SK-N-MC (cell line): ENCODE measurements at regions not wholly inside any gene's neighbourhood (a gene's known extent, or its start where the extent isn't known, plus 50 kb on each side); places are given as distances from the start of the nearest gene placed in this dataset.

Experiments
- EZH2 ChIP-seq: fragments of 200-600 bp; sonication (generic); IDR thresholded peaks from one replicate; pipeline ENCODE4 v1.6.1; 2017; ENCODE audit warnings: antibody characterized with exemption
- FOXP2 ChIP-seq: optimal IDR thresholded peaks from 2 replicates; pipeline ENCODE3; 2011; ENCODE audit warnings: mild to moderate bottlenecking, moderate library complexity; ENCODE audit not compliant: insufficient read depth; ENCODE audit errors: extremely low read length, control extremely low read depth
- POLR2AphosphoS5 ChIP-seq: IDR thresholded peaks from 2 replicates; pipeline ENCODE4 v1.6.1; 2012; ENCODE audit warnings: mild to moderate bottlenecking, low read depth, low read length, borderline replicate concordance

DNA sequence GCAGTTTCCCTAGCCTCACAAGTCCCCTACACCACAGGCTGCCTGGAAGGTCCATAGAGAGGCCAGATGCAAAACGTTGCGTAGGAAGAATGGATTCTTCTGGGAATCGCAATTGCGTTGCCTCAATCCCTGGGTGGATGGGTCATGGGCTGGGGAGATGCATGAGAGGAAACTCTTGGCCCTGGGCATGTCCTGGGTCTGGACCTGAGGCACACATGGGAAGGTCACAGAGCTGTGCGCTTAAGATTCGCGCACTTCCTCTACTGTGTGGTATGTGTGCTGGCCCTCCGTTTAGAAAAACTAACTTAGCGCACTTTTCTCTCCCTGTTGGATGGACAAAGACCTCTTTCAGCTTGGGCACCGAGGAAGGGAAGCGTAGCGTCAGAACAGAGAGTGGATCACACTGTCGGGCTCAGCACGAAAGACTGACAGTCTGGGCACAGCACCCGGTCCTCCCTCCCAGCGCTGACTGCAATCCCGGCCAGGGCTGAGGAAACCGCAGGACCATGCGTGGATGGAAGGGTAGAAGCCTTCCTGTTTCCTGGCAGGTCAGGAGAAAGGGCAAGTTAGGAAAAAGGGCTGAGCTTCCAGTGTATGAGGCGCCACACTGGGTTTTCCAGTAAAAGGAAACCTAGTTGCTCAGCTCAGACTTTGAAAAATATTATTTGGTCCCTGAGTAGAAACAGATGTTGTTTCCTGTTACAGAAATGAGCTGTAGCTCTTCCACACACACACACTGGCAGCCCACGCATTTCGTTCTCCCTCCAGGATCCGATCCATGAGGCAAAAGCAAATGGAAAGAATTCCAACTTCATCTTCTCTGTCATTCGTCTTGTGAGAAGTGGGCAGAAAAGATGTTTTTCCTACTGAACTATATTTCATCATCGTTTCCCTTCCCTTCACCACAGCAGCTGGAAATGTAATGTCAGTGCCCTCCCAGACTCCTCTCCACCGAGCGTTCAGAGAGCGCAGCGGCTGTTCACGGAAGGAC lies 86.0 kb downstream of the ING1 start:
- TF ChIP-seq EZH2: no peak
- peak; percentile 39; the same call in 1 of the 2 replicates for TF ChIP-seq POLR2AphosphoS5
- peak; percentile 85 for TF ChIP-seq FOXP2
